ENCODE measurements at regions not wholly inside any gene's neighbourhood (a gene's known extent, or its start where the extent isn't known, plus 50 kb on each side); places are given as distances from the start of the nearest gene placed in this dataset.

- no peaks in the 10 kb centered on the region for H4K20me1 ChIP-seq (ENCODE audit: control insufficient read depth, extremely low read depth, insufficient read depth, low read length)
- H3K9me1 ChIP-seq (ENCODE audit: control insufficient read depth, extremely low read depth, insufficient read depth, low read length), result no peaks in the 10 kb centered on the region
- H3K4me2 ChIP-seq (ENCODE audit: control insufficient read depth, extremely low read depth, insufficient read depth, low read depth, low read length), result no peak overlapping the region
- no peaks in the 10 kb centered on the region for H3K9me3 ChIP-seq (ENCODE audit: control insufficient read depth, low read depth, low read length)
- DNase-seq (ENCODE audit: low read depth, low spot score) (no peak), FAIRE-seq (no peak)
- H3K9ac ChIP-seq (ENCODE audit: control insufficient read depth, extremely low read depth, insufficient read depth, low read length), result no peak overlapping the region
- no peaks in the 10 kb centered on the region for H3K79me2 ChIP-seq (ENCODE audit: control insufficient read depth, insufficient read depth, low read length)
- no peak overlapping the region for H3K27ac ChIP-seq (ENCODE audit: control insufficient read depth, insufficient read depth, low read length)
- H2AFZ ChIP-seq (ENCODE audit: control insufficient read depth, low read length), result no peak overlapping the region
- H3K36me3 ChIP-seq (ENCODE audit: control insufficient read depth in 2 of 2, extremely low read depth in 1 of 2, insufficient read depth in 2 of 2, low read length in 2 of 2), result no peaks in the 10 kb centered on the region
- dilution Hi-C loops (cut with MboI; ENCODE audit: extremely low pct_ligation_motif_present, low sequenced_read_pairs), result no loop called here
- H3K4me1 ChIP-seq (ENCODE audit: control insufficient read depth, extremely low read depth, insufficient read depth, low read length), result no peaks in the 10 kb centered on the region
- TF ChIP-seq CTCF (optimal IDR thresholded peaks at IDR 0.05 in 1 of 3, IDR thresholded peaks at IDR 0.05 in 1 of 3, conservative IDR thresholded peaks at IDR 0.05 in 1 of 3; ENCODE audit: extremely low read depth in 1 of 3, insufficient read depth in 2 of 3, low read length in 3 of 3) (no peak), EZH2 (IDR thresholded peaks at IDR 0.05; ENCODE audit: low read length) (no peak)
- H3K4me3 ChIP-seq (ENCODE audit: control insufficient read depth in 2 of 3, extremely low read depth in 1 of 3, insufficient read depth in 2 of 3, low read depth in 1 of 3, low read length in 3 of 3), result no peak overlapping the region
- peaks cover 16% of the 10 kb centered on the region for H3K27me3 ChIP-seq (ENCODE audit: control insufficient read depth, extremely low read depth, insufficient read depth, low read length)
These were observed 163.4 kb downstream of the SNX18 start for GRCh38 chr5:54680998-54681397.

- Histone ChIP-seq H4K20me1 (ENCODE audit: control insufficient read depth, extremely low read depth, insufficient read depth, low read length) (no peaks in the 10 kb centered on the region), H3K4me2 (ENCODE audit: control insufficient read depth, extremely low read depth, insufficient read depth, low read depth, low read length) (no peak overlapping the region), H3K27me3 (ENCODE audit: control insufficient read depth, extremely low read depth, insufficient read depth, low read length) (peaks cover 16% of the 10 kb centered on the region), H3K36me3 (ENCODE audit: control insufficient read depth in 2 of 2, extremely low read depth in 1 of 2, insufficient read depth in 2 of 2, low read length in 2 of 2) (no peaks in the 10 kb centered on the region), H3K79me2 (ENCODE audit: control insufficient read depth, insufficient read depth, low read length) (no peaks in the 10 kb centered on the region), H3K4me3 (ENCODE audit: control insufficient read depth in 2 of 3, extremely low read depth in 1 of 3, insufficient read depth in 2 of 3, low read depth in 1 of 3, low read length in 3 of 3) (no peak overlapping the region), H3K9me3 (ENCODE audit: control insufficient read depth, low read depth, low read length) (no peaks in the 10 kb centered on the region), H3K4me1 (ENCODE audit: control insufficient read depth, extremely low read depth, insufficient read depth, low read length) (no peaks in the 10 kb centered on the region), H2AFZ (ENCODE audit: control insufficient read depth, low read length) (no peak overlapping the region), H3K9ac (ENCODE audit: control insufficient read depth, extremely low read depth, insufficient read depth, low read length) (no peak overlapping the region), H3K27ac (ENCODE audit: control insufficient read depth, insufficient read depth, low read length) (no peak overlapping the region), H3K9me1 (ENCODE audit: control insufficient read depth, extremely low read depth, insufficient read depth, low read length) (no peaks in the 10 kb centered on the region)
- FAIRE-seq (no peak), DNase-seq (ENCODE audit: low read depth, low spot score) (no peak)
- TF ChIP-seq CTCF (optimal IDR thresholded peaks at IDR 0.05 in 1 of 3, IDR thresholded peaks at IDR 0.05 in 1 of 3, conservative IDR thresholded peaks at IDR 0.05 in 1 of 3; ENCODE audit: extremely low read depth in 1 of 3, insufficient read depth in 2 of 3, low read length in 3 of 3) (no peak), EZH2 (IDR thresholded peaks at IDR 0.05; ENCODE audit: low read length) (no peak)
- dilution Hi-C loops (cut with MboI; ENCODE audit: extremely low pct_ligation_motif_present, low sequenced_read_pairs), result no loop called here
These were observed 162.1 kb downstream of the SNX18 start for GRCh38 chr5:54679686-54680085.

Measured in keratinocyte (primary cell).